SK-N-SH (cell line): ENCODE measurements at regions not wholly inside any gene's neighbourhood (a gene's known extent, or its start where the extent isn't known, plus 50 kb on each side); places are given as distances from the start of the nearest gene placed in this dataset.
A peak's percentile ranks its signal among the peaks of the same experiment; 100 is the strongest.

Experiments used
- CTCF ChIA-PET: fragments of 300-600, 350-600 bp; formaldehyde crosslinking; extraction: SDS; loops from one replicate; lab custom pipeline; 2021; lab: Yijun Ruan, JAX
- POLR2A ChIA-PET: fragments of 350-600 bp; sonication (Branson Sonifier 250); formaldehyde crosslinking; extraction: SDS; loops from one replicate; lab custom pipeline; 2020; ENCODE audit warnings: antibody characterized with exemption, inconsistent platforms; lab: Yijun Ruan, JAX
- DNase-seq: peaks from one replicate; pipeline ENCODE4 v3.0.0; 2012
- H2AFZ ChIP-seq: fragments of 200-600 bp; sonication (generic); 2 replicates; pipeline ENCODE4 v1.8.1; 2016; ENCODE audit warnings: antibody characterized with exemption, mild to moderate bottlenecking, low read depth
- H3F3A ChIP-seq: fragments of 200-600 bp; sonication (generic); replicated peaks from 2 replicates; pipeline ENCODE3; 2016; ENCODE audit warnings: antibody characterized with exemption, mild to moderate bottlenecking; ENCODE audit not compliant: insufficient read depth
- H3K27ac ChIP-seq, 2 experiments: fragments of 200-500 bp in 1 of 2; fragments of 200-600 bp in 1 of 2; sonication (Bioruptor generic) in 1 of 2; sonication (generic), shearing (Covaris generic) in 1 of 2; 2 replicates each; pipeline versions ENCODE4 v1.5.1 to v1.6.1; 2014 to 2016; ENCODE audit warnings: low read depth in 2 of 2, inconsistent platforms in 1 of 2, low read length in 1 of 2, mild to moderate bottlenecking in 1 of 2, mixed read lengths in 1 of 2
- H3K27me3 ChIP-seq: fragments of 200-600 bp; sonication (generic), shearing (Covaris generic); 2 replicates; pipeline ENCODE4 v1.6.1; 2016; ENCODE audit warnings: mixed run types; ENCODE audit not compliant: insufficient read depth
- H3K36me3 ChIP-seq, 2 experiments: fragments of 200-500 bp in 1 of 2; fragments of 200-600 bp in 1 of 2; sonication (Bioruptor generic) in 1 of 2; sonication (generic) in 1 of 2; replicated peaks in 1 of 2; 2 replicates each; pipeline versions ENCODE3 to v1.5.1; 2014 to 2016; ENCODE audit warnings: low read length in 1 of 2, mild to moderate bottlenecking in 1 of 2; ENCODE audit not compliant: insufficient read depth in 2 of 2, control insufficient read depth in 1 of 2
- H3K4me1 ChIP-seq, 2 experiments: fragments of 200-500 bp in 1 of 2; fragments of 200-600 bp in 1 of 2; sonication (Bioruptor generic) in 1 of 2; sonication (generic), shearing (Covaris generic) in 1 of 2; 2 replicates each; pipeline versions ENCODE4 v1.5.1 to v1.6.1; 2014 to 2016; ENCODE audit warnings: low read depth in 1 of 2, low read length in 1 of 2, mixed run types in 1 of 2; ENCODE audit not compliant: insufficient read depth in 2 of 2, control insufficient read depth in 1 of 2
- H3K4me2 ChIP-seq: fragments of 200-600 bp; sonication (generic), shearing (Covaris generic); 2 replicates; pipeline ENCODE4 v1.6.1; 2017; ENCODE audit warnings: mixed run types
- H3K4me3 ChIP-seq, 2 experiments: fragments of 200-500 bp in 1 of 2; fragments of 200-600 bp in 1 of 2; sonication (Bioruptor generic) in 1 of 2; sonication (generic), shearing (Covaris generic) in 1 of 2; 2 replicates each; pipeline versions ENCODE4 v1.5.1 to v1.8.1; 2014 to 2016; ENCODE audit warnings: low read depth in 2 of 2, inconsistent platforms in 1 of 2, low read length in 1 of 2, mild to moderate bottlenecking in 1 of 2, mixed read lengths in 1 of 2, moderate library complexity in 1 of 2
- H3K79me2 ChIP-seq: fragments of 200-600 bp; sonication (generic); 2 replicates; pipeline ENCODE4 v1.8.1; 2017; ENCODE audit warnings: mild to moderate bottlenecking; ENCODE audit not compliant: insufficient read depth
- H3K9ac ChIP-seq: fragments of 200-600 bp; sonication (generic); 2 replicates; pipeline ENCODE4 v1.6.1; 2017; ENCODE audit warnings: mixed run types
- H3K9me2 ChIP-seq: fragments of 200-600 bp; sonication (generic); 2 replicates; pipeline ENCODE4 v1.6.1; 2017; ENCODE audit warnings: mixed run types
- H3K9me3 ChIP-seq: fragments of 200-600 bp; sonication (generic); 2 replicates; pipeline ENCODE4 v1.6.1; 2017; ENCODE audit warnings: mixed run types, mild to moderate bottlenecking, moderate library complexity
- H4K20me1 ChIP-seq: fragments of 200-600 bp; sonication (generic); 2 replicates; pipeline ENCODE4 v1.6.1; 2017; ENCODE audit warnings: mild to moderate bottlenecking, mixed run types; ENCODE audit not compliant: insufficient read depth
- ELF1 ChIP-seq: IDR thresholded peaks from 2 replicates; pipeline ENCODE4 v1.4.0; 2012
- FOXJ3 ChIP-seq: sonication (generic); formaldehyde crosslinking; IDR thresholded peaks from 2 replicates; pipeline ENCODE4 v1.5.1; 2020; ENCODE audit warnings: mild to moderate bottlenecking, missing genetic modification reagents
- GABPA ChIP-seq: IDR thresholded peaks from 2 replicates; pipeline ENCODE4 v1.4.0; 2012; ENCODE audit warnings: low read depth, mild to moderate bottlenecking
- GATA2 ChIP-seq: sonication (generic); formaldehyde crosslinking; IDR thresholded peaks from 2 replicates; pipeline ENCODE4 v1.5.0; 2020; ENCODE audit warnings: mild to moderate bottlenecking, missing genetic modification reagents
- NRF1 ChIP-seq: IDR thresholded peaks from 2 replicates; pipeline ENCODE4 v1.6.1; 2012; ENCODE audit warnings: low read depth, mild to moderate bottlenecking, low read length
- RCOR1 ChIP-seq: fragments of 150-350 bp; IDR thresholded peaks from 2 replicates; pipeline ENCODE4 v1.6.1; 2017; ENCODE audit warnings: antibody characterized with exemption, low read length
- RXRA ChIP-seq: IDR thresholded peaks from 2 replicates; pipeline ENCODE4 v1.4.0; 2012; ENCODE audit warnings: low read depth, mild to moderate bottlenecking, borderline replicate concordance
- SIN3A ChIP-seq: IDR thresholded peaks from 2 replicates; pipeline ENCODE4 v1.6.1; 2012; ENCODE audit warnings: low read depth, mild to moderate bottlenecking, low read length, moderate library complexity, borderline replicate concordance
- TCF12 ChIP-seq: IDR thresholded peaks from 2 replicates; pipeline ENCODE4 v1.4.0; 2012
- TEAD4 ChIP-seq: IDR thresholded peaks from 2 replicates; pipeline ENCODE4 v1.4.0; 2012; ENCODE audit warnings: mild to moderate bottlenecking, borderline replicate concordance; ENCODE audit not compliant: insufficient read depth
- YY1 ChIP-seq: IDR thresholded peaks from 2 replicates; pipeline ENCODE4 v1.4.0; 2012; ENCODE audit warnings: low read depth, mild to moderate bottlenecking
- WGBS: methylation state at CpG from one replicate; pipeline ENCODE4 v1.1.6; 2017; ENCODE audit warnings: low lambda C conversion rate; 5-methylcytosine and 5-hydroxymethylcytosine counted together
- TF ChIP-seq, protein P1 (sequence below): IDR thresholded peaks from 2 replicates; pipeline ENCODE4 v1.6.1; 2012; ENCODE audit warnings: mild to moderate bottlenecking, low read depth, low read length, moderate library complexity
- TF ChIP-seq, protein P2 (sequence below): fragments of 200-600 bp; sonication (generic); IDR thresholded peaks from 2 replicates; pipeline ENCODE4 v1.6.1; 2017; ENCODE audit warnings: antibody characterized with exemption, mild to moderate bottlenecking, moderate library complexity
- TF ChIP-seq, protein P3 (sequence below): IDR thresholded peaks from 2 replicates; pipeline ENCODE4 v1.4.0; 2012; ENCODE audit warnings: low read depth, borderline replicate concordance
- TF ChIP-seq, protein P4 (sequence below): IDR thresholded peaks from 2 replicates; pipeline ENCODE4; 2012
- TF ChIP-seq, protein P5 (sequence below): IDR thresholded peaks from 2 replicates; pipeline ENCODE4 v1.4.0; 2012; ENCODE audit warnings: low read depth
- TF ChIP-seq, protein P6 (sequence below): IDR thresholded peaks from 2 replicates; pipeline ENCODE4 v1.4.0; 2012; ENCODE audit warnings: low read depth, borderline replicate concordance
- TF ChIP-seq, protein P7 (sequence below): fragments of 150-350 bp; IDR thresholded peaks from 2 replicates; pipeline ENCODE4 v1.6.1; 2016; ENCODE audit warnings: mild to moderate bottlenecking, low read depth, low read length

DNA sequence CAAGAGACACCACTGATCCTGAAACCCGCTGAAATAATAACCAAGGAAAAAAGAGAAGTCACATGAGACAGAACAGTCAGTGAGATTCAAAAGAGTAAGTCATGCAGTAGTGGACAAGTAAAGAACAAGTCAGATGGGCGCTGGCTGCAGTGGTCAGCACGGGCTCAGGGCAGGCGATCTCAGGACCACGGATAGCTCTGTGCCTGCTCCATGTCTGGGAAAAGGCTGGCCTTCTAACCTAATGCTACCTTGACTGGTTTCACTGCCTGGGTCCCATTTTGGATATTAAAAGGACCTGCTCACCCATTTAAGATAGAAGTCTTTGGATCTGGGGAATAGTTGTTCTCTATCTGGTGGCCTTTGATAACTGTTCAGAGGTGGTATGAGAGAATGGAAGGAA is 61.7 kb upstream of the LCLAT1 start:
- Histone ChIP-seq H3K79me2 (no peaks in the 10 kb centered on the region), H3K9me2 (no peaks in the 10 kb centered on the region), H3K4me2 (no peak overlapping the region), H3K9me3 (no peaks in the 10 kb centered on the region), H3K9ac (no peak overlapping the region), H3K27ac (no peak overlapping the region), H2AFZ (no peak overlapping the region), H3K4me1 (no peaks in the 10 kb centered on the region), H3K36me3 (no peaks in the 10 kb centered on the region), H3K27me3 (no peaks in the 10 kb centered on the region), H4K20me1 (no peaks in the 10 kb centered on the region), H3K4me3 (no peak overlapping the region), H3F3A (no peaks in the 10 kb centered on the region)
- CTCF ChIA-PET = interaction anchor here (0.6 to 1.4 kb wide), 6 partner anchors 10 to 177 kb away, joined by 3 to 5 read pairs (median 3); no protein-coding TSS in a partner anchor
- DNase-seq = no peak
- POLR2A ChIA-PET = no interaction called here
- TF ChIP-seq NRF1 = no peak
- TF ChIP-seq, protein P1, sequence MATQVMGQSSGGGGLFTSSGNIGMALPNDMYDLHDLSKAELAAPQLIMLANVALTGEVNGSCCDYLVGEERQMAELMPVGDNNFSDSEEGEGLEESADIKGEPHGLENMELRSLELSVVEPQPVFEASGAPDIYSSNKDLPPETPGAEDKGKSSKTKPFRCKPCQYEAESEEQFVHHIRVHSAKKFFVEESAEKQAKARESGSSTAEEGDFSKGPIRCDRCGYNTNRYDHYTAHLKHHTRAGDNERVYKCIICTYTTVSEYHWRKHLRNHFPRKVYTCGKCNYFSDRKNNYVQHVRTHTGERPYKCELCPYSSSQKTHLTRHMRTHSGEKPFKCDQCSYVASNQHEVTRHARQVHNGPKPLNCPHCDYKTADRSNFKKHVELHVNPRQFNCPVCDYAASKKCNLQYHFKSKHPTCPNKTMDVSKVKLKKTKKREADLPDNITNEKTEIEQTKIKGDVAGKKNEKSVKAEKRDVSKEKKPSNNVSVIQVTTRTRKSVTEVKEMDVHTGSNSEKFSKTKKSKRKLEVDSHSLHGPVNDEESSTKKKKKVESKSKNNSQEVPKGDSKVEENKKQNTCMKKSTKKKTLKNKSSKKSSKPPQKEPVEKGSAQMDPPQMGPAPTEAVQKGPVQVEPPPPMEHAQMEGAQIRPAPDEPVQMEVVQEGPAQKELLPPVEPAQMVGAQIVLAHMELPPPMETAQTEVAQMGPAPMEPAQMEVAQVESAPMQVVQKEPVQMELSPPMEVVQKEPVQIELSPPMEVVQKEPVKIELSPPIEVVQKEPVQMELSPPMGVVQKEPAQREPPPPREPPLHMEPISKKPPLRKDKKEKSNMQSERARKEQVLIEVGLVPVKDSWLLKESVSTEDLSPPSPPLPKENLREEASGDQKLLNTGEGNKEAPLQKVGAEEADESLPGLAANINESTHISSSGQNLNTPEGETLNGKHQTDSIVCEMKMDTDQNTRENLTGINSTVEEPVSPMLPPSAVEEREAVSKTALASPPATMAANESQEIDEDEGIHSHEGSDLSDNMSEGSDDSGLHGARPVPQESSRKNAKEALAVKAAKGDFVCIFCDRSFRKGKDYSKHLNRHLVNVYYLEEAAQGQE = peak; percentile 99
- 75% methylated on average over 5 of the region's 5 CpGs for WGBS

DNA sequence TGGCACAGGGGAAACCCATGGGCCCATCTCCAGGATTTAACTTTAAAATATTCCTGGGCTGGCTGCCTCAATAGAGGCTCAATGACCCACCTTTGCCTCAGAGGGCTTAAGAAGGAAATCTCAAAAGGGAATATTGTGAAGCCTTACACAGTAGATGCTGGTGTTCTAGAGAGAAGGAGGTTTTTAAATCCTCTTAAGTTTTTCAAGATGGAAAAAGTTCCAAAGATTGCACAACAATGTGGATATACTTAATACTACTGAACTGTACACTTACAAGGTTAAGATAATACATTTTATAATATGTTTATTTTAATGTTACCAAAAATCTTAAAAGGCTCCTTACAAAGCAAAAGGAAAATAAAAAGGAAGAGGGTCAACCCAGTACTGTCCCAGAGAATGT is 54.9 kb upstream of the LCLAT1 start:
- H3K4me2 ChIP-seq = no peak overlapping the region
- H3K4me3 ChIP-seq = no peak overlapping the region
- no peak for DNase-seq
- H3K27ac ChIP-seq = no peak overlapping the region
- no peaks in the 10 kb centered on the region for H3K9me2 ChIP-seq
- H3K36me3 ChIP-seq = no peaks in the 10 kb centered on the region
- H4K20me1 ChIP-seq = no peaks in the 10 kb centered on the region
- no peaks in the 10 kb centered on the region for H3K27me3 ChIP-seq
- no peaks in the 10 kb centered on the region for H3K9me3 ChIP-seq
- no peaks in the 10 kb centered on the region for H3K79me2 ChIP-seq
- no peaks in the 10 kb centered on the region for H3K4me1 ChIP-seq
- H3K9ac ChIP-seq = no peak overlapping the region
- no peaks in the 10 kb centered on the region for H3F3A ChIP-seq
- no peak overlapping the region for H2AFZ ChIP-seq
- ChIA-PET CTCF (interaction anchor here (2.9 kb wide), 1 partner anchor 10 kb away, joined by 6 read pairs; no protein-coding TSS in a partner anchor), POLR2A (no interaction called here)
- TF ChIP-seq, protein P2, sequence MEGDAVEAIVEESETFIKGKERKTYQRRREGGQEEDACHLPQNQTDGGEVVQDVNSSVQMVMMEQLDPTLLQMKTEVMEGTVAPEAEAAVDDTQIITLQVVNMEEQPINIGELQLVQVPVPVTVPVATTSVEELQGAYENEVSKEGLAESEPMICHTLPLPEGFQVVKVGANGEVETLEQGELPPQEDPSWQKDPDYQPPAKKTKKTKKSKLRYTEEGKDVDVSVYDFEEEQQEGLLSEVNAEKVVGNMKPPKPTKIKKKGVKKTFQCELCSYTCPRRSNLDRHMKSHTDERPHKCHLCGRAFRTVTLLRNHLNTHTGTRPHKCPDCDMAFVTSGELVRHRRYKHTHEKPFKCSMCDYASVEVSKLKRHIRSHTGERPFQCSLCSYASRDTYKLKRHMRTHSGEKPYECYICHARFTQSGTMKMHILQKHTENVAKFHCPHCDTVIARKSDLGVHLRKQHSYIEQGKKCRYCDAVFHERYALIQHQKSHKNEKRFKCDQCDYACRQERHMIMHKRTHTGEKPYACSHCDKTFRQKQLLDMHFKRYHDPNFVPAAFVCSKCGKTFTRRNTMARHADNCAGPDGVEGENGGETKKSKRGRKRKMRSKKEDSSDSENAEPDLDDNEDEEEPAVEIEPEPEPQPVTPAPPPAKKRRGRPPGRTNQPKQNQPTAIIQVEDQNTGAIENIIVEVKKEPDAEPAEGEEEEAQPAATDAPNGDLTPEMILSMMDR = no peak
- no peak for TF ChIP-seq TCF12
- no peak for TF ChIP-seq FOXJ3 (CRISPR knock-in tag)
- TF ChIP-seq, protein P3, sequence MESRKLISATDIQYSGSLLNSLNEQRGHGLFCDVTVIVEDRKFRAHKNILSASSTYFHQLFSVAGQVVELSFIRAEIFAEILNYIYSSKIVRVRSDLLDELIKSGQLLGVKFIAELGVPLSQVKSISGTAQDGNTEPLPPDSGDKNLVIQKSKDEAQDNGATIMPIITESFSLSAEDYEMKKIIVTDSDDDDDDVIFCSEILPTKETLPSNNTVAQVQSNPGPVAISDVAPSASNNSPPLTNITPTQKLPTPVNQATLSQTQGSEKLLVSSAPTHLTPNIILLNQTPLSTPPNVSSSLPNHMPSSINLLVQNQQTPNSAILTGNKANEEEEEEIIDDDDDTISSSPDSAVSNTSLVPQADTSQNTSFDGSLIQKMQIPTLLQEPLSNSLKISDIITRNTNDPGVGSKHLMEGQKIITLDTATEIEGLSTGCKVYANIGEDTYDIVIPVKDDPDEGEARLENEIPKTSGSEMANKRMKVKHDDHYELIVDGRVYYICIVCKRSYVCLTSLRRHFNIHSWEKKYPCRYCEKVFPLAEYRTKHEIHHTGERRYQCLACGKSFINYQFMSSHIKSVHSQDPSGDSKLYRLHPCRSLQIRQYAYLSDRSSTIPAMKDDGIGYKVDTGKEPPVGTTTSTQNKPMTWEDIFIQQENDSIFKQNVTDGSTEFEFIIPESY = no peak
- TF ChIP-seq, protein P4, sequence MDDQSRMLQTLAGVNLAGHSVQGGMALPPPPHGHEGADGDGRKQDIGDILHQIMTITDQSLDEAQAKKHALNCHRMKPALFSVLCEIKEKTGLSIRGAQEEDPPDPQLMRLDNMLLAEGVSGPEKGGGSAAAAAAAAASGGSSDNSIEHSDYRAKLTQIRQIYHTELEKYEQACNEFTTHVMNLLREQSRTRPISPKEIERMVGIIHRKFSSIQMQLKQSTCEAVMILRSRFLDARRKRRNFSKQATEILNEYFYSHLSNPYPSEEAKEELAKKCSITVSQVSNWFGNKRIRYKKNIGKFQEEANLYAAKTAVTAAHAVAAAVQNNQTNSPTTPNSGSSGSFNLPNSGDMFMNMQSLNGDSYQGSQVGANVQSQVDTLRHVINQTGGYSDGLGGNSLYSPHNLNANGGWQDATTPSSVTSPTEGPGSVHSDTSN = no peak
- no peak for TF ChIP-seq YY1
- TF ChIP-seq, protein P5, sequence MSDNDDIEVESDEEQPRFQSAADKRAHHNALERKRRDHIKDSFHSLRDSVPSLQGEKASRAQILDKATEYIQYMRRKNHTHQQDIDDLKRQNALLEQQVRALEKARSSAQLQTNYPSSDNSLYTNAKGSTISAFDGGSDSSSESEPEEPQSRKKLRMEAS = no peak
- no peak for TF ChIP-seq RXRA
- TF ChIP-seq RCOR1 = no peak
- TF ChIP-seq, protein P6, sequence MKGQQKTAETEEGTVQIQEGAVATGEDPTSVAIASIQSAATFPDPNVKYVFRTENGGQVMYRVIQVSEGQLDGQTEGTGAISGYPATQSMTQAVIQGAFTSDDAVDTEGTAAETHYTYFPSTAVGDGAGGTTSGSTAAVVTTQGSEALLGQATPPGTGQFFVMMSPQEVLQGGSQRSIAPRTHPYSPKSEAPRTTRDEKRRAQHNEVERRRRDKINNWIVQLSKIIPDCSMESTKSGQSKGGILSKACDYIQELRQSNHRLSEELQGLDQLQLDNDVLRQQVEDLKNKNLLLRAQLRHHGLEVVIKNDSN = no peak
- no peak for TF ChIP-seq GABPA
- TF ChIP-seq NRF1 = no peak
- TF ChIP-seq TEAD4 = no peak
- no peak for TF ChIP-seq ELF1
- TF ChIP-seq, protein P7, sequence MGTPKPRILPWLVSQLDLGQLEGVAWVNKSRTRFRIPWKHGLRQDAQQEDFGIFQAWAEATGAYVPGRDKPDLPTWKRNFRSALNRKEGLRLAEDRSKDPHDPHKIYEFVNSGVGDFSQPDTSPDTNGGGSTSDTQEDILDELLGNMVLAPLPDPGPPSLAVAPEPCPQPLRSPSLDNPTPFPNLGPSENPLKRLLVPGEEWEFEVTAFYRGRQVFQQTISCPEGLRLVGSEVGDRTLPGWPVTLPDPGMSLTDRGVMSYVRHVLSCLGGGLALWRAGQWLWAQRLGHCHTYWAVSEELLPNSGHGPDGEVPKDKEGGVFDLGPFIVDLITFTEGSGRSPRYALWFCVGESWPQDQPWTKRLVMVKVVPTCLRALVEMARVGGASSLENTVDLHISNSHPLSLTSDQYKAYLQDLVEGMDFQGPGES = no peak
- no peak for TF ChIP-seq SIN3A
- TF ChIP-seq GATA2 (CRISPR knock-in tag) = no peak
